Smooth muscle cell (in vitro differentiated cells): ENCODE measurements at regions not wholly inside any gene's neighbourhood (a gene's known extent, or its start where the extent isn't known, plus 50 kb on each side); places are given as distances from the start of the nearest gene placed in this dataset.
"Not testable (repeated sequence)": the region's sequence is repeated elsewhere in the genome, so short reads cannot be mapped to it uniquely, and the experiment has no call there.

ENCODE experiments used
- DNase-seq: peaks from one replicate; lab custom pipeline; 2025; ENCODE audit not compliant: unreplicated experiment; lab: John Stamatoyannopoulos, UW
- H2AFZ ChIP-seq: fragments of 200-600 bp; sonication (generic); 2 replicates; pipeline ENCODE4 v1.6.0; 2016; ENCODE audit warnings: antibody characterized with exemption, low read depth, mild to moderate bottlenecking
- H3F3A ChIP-seq: fragments of 200-600 bp; sonication (generic); 2 replicates; pipeline ENCODE4 v1.6.0; 2017; ENCODE audit warnings: antibody characterized with exemption, low read depth
- H3K27ac ChIP-seq: fragments of 200-600 bp; sonication (generic); 2 replicates; pipeline ENCODE4 v1.5.1; 2016; ENCODE audit warnings: low read depth, mild to moderate bottlenecking
- H3K27me3 ChIP-seq: fragments of 200-600 bp; sonication (generic); 2 replicates; pipeline ENCODE4 v1.6.1; 2016; ENCODE audit warnings: low read depth, mild to moderate bottlenecking
- H3K36me3 ChIP-seq: fragments of 200-600 bp; sonication (generic); 2 replicates; pipeline ENCODE4 v1.5.1; 2016; ENCODE audit warnings: low read depth
- H3K4me1 ChIP-seq: fragments of 200-600 bp; sonication (generic); 2 replicates; pipeline ENCODE4 v1.5.1; 2016; ENCODE audit warnings: low read depth
- H3K4me2 ChIP-seq: fragments of 200-600 bp; sonication (generic); 2 replicates; pipeline ENCODE4 v1.6.0; 2016; ENCODE audit warnings: mild to moderate bottlenecking
- H3K4me3 ChIP-seq: fragments of 200-600 bp; sonication (generic); 2 replicates; pipeline ENCODE4 v1.5.1; 2016; ENCODE audit warnings: mild to moderate bottlenecking
- H3K79me2 ChIP-seq: fragments of 200-600 bp; sonication (generic); 2 replicates; pipeline ENCODE4 v1.6.0; 2016; ENCODE audit warnings: low read depth, mild to moderate bottlenecking
- H3K9ac ChIP-seq: fragments of 200-600 bp; sonication (generic); 2 replicates; pipeline ENCODE4 v1.6.0; 2016; ENCODE audit warnings: low read depth
- H3K9me3 ChIP-seq: fragments of 200-600 bp; sonication (generic); replicated peaks from 2 replicates; pipeline ENCODE4 v1.5.1; 2016; ENCODE audit warnings: low read depth
- H4K20me1 ChIP-seq: fragments of 200-600 bp; sonication (generic); 2 replicates; pipeline ENCODE4 v1.6.0; 2016; ENCODE audit warnings: low read depth
- WGBS: methylation state at CpG from one replicate; pipeline ENCODE4 v1.1.7; 2016; ENCODE audit warnings: low lambda C conversion rate; 5-methylcytosine and 5-hydroxymethylcytosine counted together
- TF ChIP-seq, protein P1 (sequence below): fragments of 200-600 bp; sonication (generic); IDR thresholded peaks from 2 replicates; pipeline ENCODE4 v1.5.1; 2017; ENCODE audit warnings: borderline replicate concordance, mild to moderate bottlenecking, antibody characterized with exemption; ENCODE audit not compliant: insufficient read depth, poor library complexity, severe bottlenecking

DNA sequence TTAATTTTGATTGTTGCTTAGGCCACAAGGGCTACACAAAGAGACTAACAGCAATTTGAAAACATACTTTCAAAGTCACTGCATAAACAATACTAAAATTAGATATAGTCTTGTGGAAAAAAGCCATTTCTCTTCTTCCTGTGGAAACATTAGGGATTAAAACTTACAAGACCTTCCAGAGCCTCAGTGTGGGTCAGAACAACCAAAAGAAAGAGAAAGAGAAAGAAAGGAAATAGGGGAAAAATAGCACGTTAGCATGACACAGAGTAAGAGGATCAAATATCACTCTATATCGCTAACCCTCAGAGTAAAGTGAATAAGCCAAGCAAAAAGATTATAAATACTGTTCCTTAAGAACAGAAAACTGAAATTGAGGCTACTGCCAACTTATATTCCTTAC, 127.8 kb upstream of the DIAPH2 start:
- no peaks in the 10 kb centered on the region for H3K36me3 ChIP-seq

DNA sequence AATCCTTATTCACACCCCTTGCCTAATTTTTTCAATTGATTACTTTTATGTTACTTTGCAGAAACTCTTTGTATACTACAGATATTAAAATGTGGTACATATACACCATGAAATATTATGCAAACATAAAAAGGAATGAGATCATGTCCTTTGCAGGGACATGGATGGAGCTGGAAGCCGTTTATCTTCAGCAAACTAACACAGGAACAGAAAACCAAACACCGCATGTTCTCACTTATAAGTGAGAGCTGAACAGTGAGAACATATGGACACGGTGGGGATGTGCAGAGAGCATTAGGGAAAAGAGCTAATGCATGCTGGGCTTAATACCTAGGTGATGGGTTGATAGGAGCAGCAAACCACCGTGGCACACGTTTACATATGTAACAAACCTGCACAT, 123.5 kb upstream of the DIAPH2 start:
- not testable (repeated sequence) for H3K27me3 ChIP-seq, H3K9me3 ChIP-seq, H3K27ac ChIP-seq, H4K20me1 ChIP-seq, H2AFZ ChIP-seq, H3K79me2 ChIP-seq, H3K4me2 ChIP-seq, DNase-seq, H3K4me1 ChIP-seq, H3K4me3 ChIP-seq, H3K9ac ChIP-seq, H3K36me3 ChIP-seq, H3F3A ChIP-seq
- 62% methylated on average over 5 of the region's 5 CpGs for WGBS

More for the DNA sequence above, 127.8 kb upstream of the DIAPH2 start:
- no peak overlapping the region for H3K27ac ChIP-seq
- H4K20me1 ChIP-seq, result no peaks in the 10 kb centered on the region
- no peaks in the 10 kb centered on the region for H3K9me3 ChIP-seq
- no peak for DNase-seq
- 48% methylated on average over 2 of the region's 2 CpGs for WGBS
- no peaks in the 10 kb centered on the region for H3F3A ChIP-seq
- no peak overlapping the region for H3K9ac ChIP-seq
- no peaks in the 10 kb centered on the region for H3K27me3 ChIP-seq
- H3K79me2 ChIP-seq, result no peaks in the 10 kb centered on the region
- no peaks in the 10 kb centered on the region for H3K4me1 ChIP-seq
- peak overlapping the region; percentile 9 for H3K4me2 ChIP-seq
- no peak overlapping the region for H3K4me3 ChIP-seq
- H2AFZ ChIP-seq, result peak overlapping the region; percentile 85
- TF ChIP-seq, protein P1, sequence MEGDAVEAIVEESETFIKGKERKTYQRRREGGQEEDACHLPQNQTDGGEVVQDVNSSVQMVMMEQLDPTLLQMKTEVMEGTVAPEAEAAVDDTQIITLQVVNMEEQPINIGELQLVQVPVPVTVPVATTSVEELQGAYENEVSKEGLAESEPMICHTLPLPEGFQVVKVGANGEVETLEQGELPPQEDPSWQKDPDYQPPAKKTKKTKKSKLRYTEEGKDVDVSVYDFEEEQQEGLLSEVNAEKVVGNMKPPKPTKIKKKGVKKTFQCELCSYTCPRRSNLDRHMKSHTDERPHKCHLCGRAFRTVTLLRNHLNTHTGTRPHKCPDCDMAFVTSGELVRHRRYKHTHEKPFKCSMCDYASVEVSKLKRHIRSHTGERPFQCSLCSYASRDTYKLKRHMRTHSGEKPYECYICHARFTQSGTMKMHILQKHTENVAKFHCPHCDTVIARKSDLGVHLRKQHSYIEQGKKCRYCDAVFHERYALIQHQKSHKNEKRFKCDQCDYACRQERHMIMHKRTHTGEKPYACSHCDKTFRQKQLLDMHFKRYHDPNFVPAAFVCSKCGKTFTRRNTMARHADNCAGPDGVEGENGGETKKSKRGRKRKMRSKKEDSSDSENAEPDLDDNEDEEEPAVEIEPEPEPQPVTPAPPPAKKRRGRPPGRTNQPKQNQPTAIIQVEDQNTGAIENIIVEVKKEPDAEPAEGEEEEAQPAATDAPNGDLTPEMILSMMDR, result no peak

DNA sequence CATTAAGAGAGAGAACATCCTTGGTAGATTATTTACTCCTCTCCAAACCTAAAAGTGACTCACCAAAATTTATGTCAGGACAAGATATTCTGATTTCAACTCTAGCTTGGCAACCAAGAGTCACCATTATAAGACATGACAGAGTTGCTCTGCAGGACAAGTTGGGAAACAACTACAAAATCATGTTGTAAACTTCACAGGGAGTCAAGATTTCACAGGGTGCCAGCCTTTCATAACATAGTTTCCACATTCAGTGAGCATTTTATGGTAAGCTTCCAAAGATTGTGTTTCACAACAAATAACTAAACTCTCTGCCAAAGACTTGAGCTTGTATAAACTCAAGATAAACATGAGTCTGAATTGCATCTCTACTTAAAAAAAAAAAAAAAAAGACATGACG, 121.0 kb upstream of the DIAPH2 start:
- no peak overlapping the region for H3K4me3 ChIP-seq
- H3K79me2 ChIP-seq, result no peaks in the 10 kb centered on the region
- no peak for DNase-seq
- TF ChIP-seq, protein P1, result no peak
- no peak overlapping the region for H3K9ac ChIP-seq
- no peaks in the 10 kb centered on the region for H3K36me3 ChIP-seq
- peak overlapping the region; percentile 10 for H2AFZ ChIP-seq
- H3K27ac ChIP-seq, result peak overlapping the region; percentile 78
- H3F3A ChIP-seq, result no peaks in the 10 kb centered on the region
- no peaks in the 10 kb centered on the region for H3K9me3 ChIP-seq
- H3K4me1 ChIP-seq, result no peaks in the 10 kb centered on the region
- H4K20me1 ChIP-seq, result no peaks in the 10 kb centered on the region
- WGBS, result 33% methylated on average over 1 of the region's 1 CpG
- H3K27me3 ChIP-seq, result no peaks in the 10 kb centered on the region
- no peak overlapping the region for H3K4me2 ChIP-seq

DNA sequence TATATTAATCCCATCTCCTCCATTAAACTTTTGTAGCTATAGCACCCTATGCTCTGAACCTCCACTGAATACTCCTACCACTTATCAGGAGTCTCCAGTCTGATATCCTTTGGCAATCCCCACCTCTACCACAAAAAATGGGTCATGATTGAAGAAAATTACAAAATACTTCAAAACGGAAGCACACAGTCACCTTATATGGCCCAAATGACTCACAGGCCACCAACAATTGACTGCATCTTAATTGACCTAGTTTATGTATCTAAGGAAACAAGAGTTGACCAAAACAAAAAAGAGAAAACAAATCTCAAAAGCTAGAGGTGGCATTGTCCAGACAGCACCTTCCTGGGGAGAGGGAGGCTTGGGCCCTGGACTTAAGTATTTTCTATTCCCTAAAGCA, 120.0 kb upstream of the DIAPH2 start:
- Histone ChIP-seq H3K9ac (no peak overlapping the region), H3F3A (no peaks in the 10 kb centered on the region), H3K4me3 (no peak overlapping the region), H2AFZ (peak overlapping the region; percentile 10), H4K20me1 (no peaks in the 10 kb centered on the region), H3K36me3 (no peaks in the 10 kb centered on the region), H3K9me3 (no peaks in the 10 kb centered on the region), H3K4me2 (peak overlapping the region; percentile 44), H3K27ac (peak overlapping the region; percentile 78), H3K27me3 (no peaks in the 10 kb centered on the region), H3K4me1 (no peaks in the 10 kb centered on the region), H3K79me2 (no peaks in the 10 kb centered on the region)
- TF ChIP-seq, protein P1, result no peak
- WGBS, result 61% methylated on average over 1 of the region's 1 CpG
- no peak for DNase-seq
